ENCODE measurements at regions not wholly inside any gene's neighbourhood (a gene's known extent, or its start where the extent isn't known, plus 50 kb on each side); places are given as distances from the start of the nearest gene placed in this dataset.

DNA sequence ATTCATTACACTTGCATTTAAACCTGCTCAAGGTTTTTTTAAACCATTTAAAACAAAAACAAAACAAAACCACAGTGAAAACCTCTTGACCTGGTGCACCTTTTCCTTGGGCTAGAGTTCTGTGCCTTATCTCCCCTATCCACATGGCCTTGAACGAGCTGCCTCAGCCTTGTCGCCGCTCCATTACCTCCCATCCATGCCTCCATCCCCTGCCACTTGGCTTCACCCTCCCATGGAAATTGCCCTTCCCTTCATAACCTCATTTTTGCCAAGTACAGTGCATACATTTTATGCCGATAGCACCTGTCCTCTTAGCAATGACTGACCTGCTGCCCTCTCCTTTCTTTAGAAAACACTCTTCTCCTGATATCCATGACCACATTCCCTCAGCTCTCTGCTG, 188.6 kb upstream of the ASIC2 start:
- DNase-seq: no peak

- no peak for DNase-seq
Observed at GRCh38 chr17:33482636-33483035, 189.5 kb upstream of the ASIC2 start.

- DNase-seq: no peak
Observed at GRCh38 chr17:33484559-33484958, 191.5 kb upstream of the ASIC2 start.

- DNase-seq: no peak
Observed at GRCh38 chr17:33486135-33486885, 193.2 kb upstream of the ASIC2 start.

- DNase-seq: no peak
Observed at GRCh38 chr17:33487187-33487879, 194.2 kb upstream of the ASIC2 start.

GRCh38 chr17:33491871-33492481, 198.9 kb upstream of the ASIC2 start:
- DNase-seq: no peak

GRCh38 chr17:33492731-33493265, 199.7 kb upstream of the ASIC2 start:
- no peak for DNase-seq

- no peak for DNase-seq
Observed at GRCh38 chr17:33493566-33493965, 200.5 kb upstream of the ASIC2 start.

DNA sequence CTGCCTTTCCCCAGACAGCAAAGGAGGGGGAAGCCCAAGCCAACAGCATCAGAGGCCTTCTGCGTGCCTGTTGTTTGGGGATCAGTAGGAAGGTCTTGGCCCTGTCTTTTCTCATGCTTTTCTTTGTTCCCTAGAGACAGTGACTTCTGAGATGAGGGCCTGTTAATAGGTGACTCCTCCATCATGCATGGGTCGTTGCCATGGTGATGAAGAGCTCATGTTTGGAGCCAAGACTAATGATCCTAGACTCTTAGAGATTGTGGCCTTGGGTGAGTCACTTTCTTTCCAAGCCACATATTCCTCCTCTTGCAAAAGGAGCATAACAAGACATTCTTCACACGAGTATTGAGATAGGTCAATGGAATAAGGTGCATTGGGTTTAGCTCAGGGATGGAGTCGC, 201.1 kb upstream of the ASIC2 start:
- no peak for DNase-seq

- no peak for DNase-seq
Observed at GRCh38 chr17:33497623-33498022, 204.5 kb upstream of the ASIC2 start.

GRCh38 chr17:33498069-33498468, 205.0 kb upstream of the ASIC2 start:
- DNase-seq: no peak

DNA sequence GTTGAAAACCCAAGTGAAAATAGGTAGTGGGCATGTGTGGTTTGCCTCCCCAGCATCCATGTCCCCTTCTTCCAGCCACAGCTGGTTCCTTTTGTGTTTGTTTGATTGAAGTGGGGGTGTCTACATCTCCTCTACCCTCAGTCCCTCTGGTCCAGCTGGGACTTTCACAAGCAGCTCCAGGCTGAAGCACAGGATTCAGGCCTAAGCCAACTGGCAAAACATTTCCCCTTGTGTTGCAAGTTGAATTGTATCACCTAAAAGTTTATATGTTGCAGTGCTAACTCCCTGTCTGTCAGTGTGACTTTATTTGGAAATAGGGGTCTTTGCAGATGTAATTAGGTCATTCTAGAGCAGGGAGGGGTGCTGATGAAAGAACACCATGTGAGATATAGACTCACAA, 205.9 kb upstream of the ASIC2 start:
- DNase-seq: no peak

GRCh38 chr17:33500151-33500550, 207.1 kb upstream of the ASIC2 start:
- DNase-seq: no peak

- DNase-seq: no peak
Observed at GRCh38 chr17:33501185-33501584, 208.1 kb upstream of the ASIC2 start.

DNA sequence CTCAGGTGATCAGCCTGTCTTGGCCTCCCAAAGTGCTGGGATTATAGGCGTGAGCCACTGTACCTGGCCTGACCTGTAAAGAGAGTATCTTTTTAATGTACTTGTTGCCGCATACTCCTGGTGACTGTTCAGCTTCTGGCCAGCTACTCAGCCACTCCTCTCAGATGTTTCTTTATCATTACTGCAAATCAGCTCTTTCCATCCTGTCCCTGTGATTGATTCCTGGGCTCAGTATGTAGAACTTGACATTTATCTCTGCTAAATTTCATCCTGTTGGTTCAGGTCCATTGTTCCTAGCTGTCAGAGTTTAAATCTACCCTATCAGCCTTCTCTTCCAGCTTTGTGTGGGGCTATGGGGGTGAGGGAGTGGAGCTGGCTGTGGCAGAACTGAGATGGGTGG, 211.5 kb upstream of the ASIC2 start:
- no peak for DNase-seq

DNA sequence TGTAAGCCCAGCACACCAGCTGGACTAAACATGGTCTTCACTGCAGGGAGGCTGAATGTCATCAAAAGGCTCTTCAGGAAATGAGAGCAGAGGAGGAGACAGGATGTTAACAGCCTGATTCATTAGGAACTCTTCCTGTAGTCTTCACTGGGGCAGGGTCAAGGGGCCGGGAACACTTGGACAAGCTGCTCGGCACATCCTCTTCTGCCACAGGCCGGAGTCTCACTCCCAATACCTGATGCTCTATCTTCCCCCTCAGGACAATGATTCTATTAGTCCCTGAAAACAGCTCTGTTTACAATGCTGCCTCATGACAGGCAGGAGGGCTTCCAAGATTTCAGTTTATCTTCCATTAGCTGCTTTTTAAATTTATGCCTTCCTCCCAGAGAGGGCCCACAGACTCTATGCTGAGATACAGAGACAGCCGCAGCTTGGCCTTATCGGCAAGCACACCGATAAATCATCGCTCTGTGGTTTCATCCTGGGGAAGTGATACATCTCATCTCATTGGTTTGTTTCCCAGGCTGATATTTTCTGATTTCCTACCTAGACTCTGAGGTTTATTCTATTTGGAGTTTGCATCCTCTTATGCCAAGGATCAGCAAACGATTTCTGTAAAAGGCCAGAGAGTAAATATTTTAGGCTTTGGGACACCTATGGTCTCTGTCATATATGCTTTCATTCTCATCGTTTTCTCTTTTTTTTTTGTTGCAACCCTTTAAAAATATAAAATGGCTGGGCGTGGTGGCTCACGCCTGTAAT, 214.0 kb upstream of the ASIC2 start:
- DNase-seq: no peak

DNA sequence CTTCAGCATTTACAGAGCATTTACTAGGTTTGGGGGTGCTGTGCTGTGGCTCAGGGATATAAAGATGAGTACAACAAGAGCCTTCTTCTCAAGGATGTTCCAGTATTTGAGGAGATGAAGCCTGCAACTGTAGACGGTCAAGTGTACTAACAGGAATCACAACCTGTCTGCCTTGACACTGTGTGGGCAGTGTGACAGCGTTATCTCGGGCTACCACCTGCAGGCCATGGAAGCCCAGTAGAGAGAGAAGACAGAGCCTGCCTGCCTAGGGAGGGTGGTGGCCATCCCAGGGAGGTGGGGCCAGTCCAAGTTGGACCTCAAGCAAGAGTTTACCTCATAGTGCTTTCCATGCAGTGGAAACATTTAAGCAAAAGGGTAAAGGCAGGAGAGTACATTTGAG, 215.1 kb upstream of the ASIC2 start:
- no peak for DNase-seq

- no peak for DNase-seq
Observed at GRCh38 chr17:33509331-33509730, 216.2 kb upstream of the ASIC2 start.

DNA sequence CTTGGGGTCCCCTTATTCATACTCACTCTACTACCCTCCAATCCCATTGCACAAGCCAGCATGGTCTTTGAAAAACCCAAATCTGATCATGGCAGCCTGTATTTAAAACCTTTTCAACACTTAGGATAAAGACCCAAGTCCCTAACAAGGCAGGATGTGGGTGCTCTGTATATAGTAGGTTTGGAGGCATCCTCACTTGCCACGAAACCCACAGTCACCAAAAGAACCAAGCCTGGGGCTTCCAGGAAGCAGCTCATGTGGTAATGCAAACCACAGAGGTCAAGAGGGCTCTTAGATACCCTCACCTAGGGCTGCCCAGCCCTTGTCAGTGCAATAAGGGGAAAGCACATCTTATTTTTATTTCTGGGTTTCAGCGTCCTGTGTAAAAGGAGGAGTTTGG, 218.6 kb upstream of the ASIC2 start:
- DNase-seq: no peak

GRCh38 chr17:33512113-33512512, 219.0 kb upstream of the ASIC2 start:
- no peak for DNase-seq

- no peak for DNase-seq
Observed at GRCh38 chr17:33513769-33514168, 220.7 kb upstream of the ASIC2 start.

- no peak for DNase-seq
Observed at GRCh38 chr17:33514369-33514768, 221.3 kb upstream of the ASIC2 start.

GRCh38 chr17:33515974-33516373, 222.9 kb upstream of the ASIC2 start:
- no peak for DNase-seq

All from activated T-cell treated with anti-CD3 and anti-CD28 coated beads, Interleukin-2, amount 50 U/mL, for 1 hour (primary cell).